HG02798 (cell line): ENCODE measurements at regions not wholly inside any gene's neighbourhood (a gene's known extent, or its start where the extent isn't known, plus 50 kb on each side); places are given as distances from the start of the nearest gene placed in this dataset.
"Not testable (repeated sequence)": the region's sequence is repeated elsewhere in the genome, so short reads cannot be mapped to it uniquely, and the experiment has no call there.

Source experiments
- ATAC-seq: cut with Tn5 transposase; IDR thresholded peaks from one replicate; pipeline ENCODE4 v1.9.1; 2021; ENCODE audit warnings: mild to moderate bottlenecking; ENCODE audit not compliant: unreplicated experiment, poor library complexity

- not testable (repeated sequence) for ATAC-seq
Observed at GRCh38 chr2:212875950-212876349, 275.5 kb downstream of the IKZF2 start.

GRCh38 chr2:212873256-212873655 is 278.2 kb downstream of the IKZF2 start:
- no peak for ATAC-seq

- ATAC-seq, result no peak
Observed at GRCh38 chr2:212871597-212871996, 279.8 kb downstream of the IKZF2 start.

GRCh38 chr2:212864186-212864585 is 287.2 kb downstream of the IKZF2 start:
- ATAC-seq, result no peak

GRCh38 chr2:212863185-212863588 is 288.2 kb downstream of the IKZF2 start:
- peak; percentile 42 for ATAC-seq

GRCh38 chr2:212858496-212858895 is 292.9 kb downstream of the IKZF2 start:
- ATAC-seq, result no peak

GRCh38 chr2:212854771-212855170 is 296.6 kb downstream of the IKZF2 start:
- ATAC-seq, result no peak

GRCh38 chr2:212854116-212854515 is 297.3 kb downstream of the IKZF2 start:
- ATAC-seq, result no peak

GRCh38 chr2:212845941-212846340 is 305.5 kb downstream of the IKZF2 start:
- ATAC-seq, result no peak

- ATAC-seq, result no peak
Observed at GRCh38 chr2:212843409-212844199, 305.0 kb upstream of the ERBB4 start.

GRCh38 chr2:212842544-212843185 is 304.1 kb upstream of the ERBB4 start:
- ATAC-seq, result no peak

- ATAC-seq, result no peak
Observed at GRCh38 chr2:212841460-212841859, 302.9 kb upstream of the ERBB4 start.

GRCh38 chr2:212832211-212833195 is 293.9 kb upstream of the ERBB4 start:
- ATAC-seq, result no peak

- no peak for ATAC-seq
Observed at GRCh38 chr2:212831671-212832199, 293.1 kb upstream of the ERBB4 start.

GRCh38 chr2:212816267-212816666 is 277.7 kb upstream of the ERBB4 start:
- no peak for ATAC-seq

GRCh38 chr2:212815453-212815852 is 276.9 kb upstream of the ERBB4 start:
- peak; percentile 60 for ATAC-seq

GRCh38 chr2:212814941-212815340 is 276.3 kb upstream of the ERBB4 start:
- ATAC-seq, result no peak

GRCh38 chr2:212811921-212812320 is 273.3 kb upstream of the ERBB4 start:
- ATAC-seq, result no peak

GRCh38 chr2:212811036-212811805 is 272.6 kb upstream of the ERBB4 start:
- no peak for ATAC-seq
